AG08395 (cell line): ENCODE measurements at regions not wholly inside any gene's neighbourhood (a gene's known extent, or its start where the extent isn't known, plus 50 kb on each side); places are given as distances from the start of the nearest gene placed in this dataset.
"Not testable (repeated sequence)": the region's sequence is repeated elsewhere in the genome, so short reads cannot be mapped to it uniquely, and the experiment has no call there.

Experiments used
- DNase-seq: peaks from one replicate; pipeline ENCODE4 v3.0.0; 2012; ENCODE audit warnings: mixed read lengths, low spot score

GRCh38 chr3:11898611-11899325 is 52.1 kb upstream of the TAMM41 start:
- no peak for DNase-seq

- DNase-seq = not testable (repeated sequence)
Observed at GRCh38 chr3:11899389-11899788, 52.7 kb upstream of the TAMM41 start.

- DNase-seq = no peak
Observed at GRCh38 chr3:11899826-11900225, 53.1 kb upstream of the TAMM41 start.

GRCh38 chr3:11900824-11901223 is 54.1 kb upstream of the TAMM41 start:
- no peak for DNase-seq

GRCh38 chr3:11901286-11901875 is 54.7 kb upstream of the TAMM41 start:
- DNase-seq = no peak

GRCh38 chr3:11903047-11903446 is 56.4 kb upstream of the TAMM41 start:
- DNase-seq = no peak

- no peak for DNase-seq
Observed at GRCh38 chr3:11903447-11903846, 56.8 kb upstream of the TAMM41 start.

- no peak for DNase-seq
Observed at GRCh38 chr3:11904157-11904556, 57.5 kb upstream of the TAMM41 start.

- no peak for DNase-seq
Observed at GRCh38 chr3:11906407-11906806, 59.7 kb upstream of the TAMM41 start.

- no peak for DNase-seq
Observed at GRCh38 chr3:11907667-11908660, 61.3 kb upstream of the TAMM41 start.

GRCh38 chr3:11908981-11909698 is 62.5 kb upstream of the TAMM41 start:
- no peak for DNase-seq

GRCh38 chr3:11909726-11910125 is 63.0 kb upstream of the TAMM41 start:
- no peak for DNase-seq

GRCh38 chr3:11910216-11910930 is 63.7 kb upstream of the TAMM41 start:
- DNase-seq = not testable (repeated sequence)

- no peak for DNase-seq
Observed at GRCh38 chr3:11910971-11911531, 64.4 kb upstream of the TAMM41 start.

- DNase-seq = not testable (repeated sequence)
Observed at GRCh38 chr3:11911887-11912286, 65.2 kb upstream of the TAMM41 start.

GRCh38 chr3:11913316-11913715 is 66.6 kb upstream of the TAMM41 start:
- DNase-seq = no peak

- DNase-seq = no peak
Observed at GRCh38 chr3:11914041-11914440, 67.4 kb upstream of the TAMM41 start.

GRCh38 chr3:11914651-11915050 is 68.0 kb upstream of the TAMM41 start:
- DNase-seq = no peak

- DNase-seq = no peak
Observed at GRCh38 chr3:11915621-11916424, 69.1 kb upstream of the TAMM41 start.

- DNase-seq = not testable (repeated sequence)
Observed at GRCh38 chr3:11916425-11916762, 69.7 kb upstream of the TAMM41 start.
